NT2/D1 (cell line): ENCODE measurements at regions not wholly inside any gene's neighbourhood (a gene's known extent, or its start where the extent isn't known, plus 50 kb on each side); places are given as distances from the start of the nearest gene placed in this dataset.

ENCODE experiments used
- DNase-seq: peaks from one replicate; pipeline ENCODE4 v3.0.0-alpha.2; 2011; ENCODE audit warnings: low read depth, low spot score
- H3K27me3 ChIP-seq: 2 replicates; pipeline ENCODE4 v1.6.0; 2011; ENCODE audit warnings: mild to moderate bottlenecking; ENCODE audit not compliant: insufficient read length, insufficient read depth
- H3K36me3 ChIP-seq: 2 replicates; pipeline ENCODE4 v1.6.1; 2011; ENCODE audit warnings: mild to moderate bottlenecking, low read length, mixed read lengths; ENCODE audit not compliant: insufficient read depth, insufficient read length
- H3K4me1 ChIP-seq: 2 replicates; pipeline ENCODE4 v1.5.1; 2011; ENCODE audit not compliant: insufficient read depth, insufficient read length
- H3K4me3 ChIP-seq: 2 replicates; pipeline ENCODE4 v1.5.1; 2011; ENCODE audit warnings: low read depth; ENCODE audit not compliant: insufficient read length
- H3K9ac ChIP-seq: 2 replicates; pipeline ENCODE4 v1.6.0; 2011; ENCODE audit warnings: low read depth; ENCODE audit not compliant: insufficient read length
- H3K9me3 ChIP-seq: 2 replicates; pipeline ENCODE4 v1.5.1; 2011; ENCODE audit warnings: mild to moderate bottlenecking, low read length; ENCODE audit not compliant: insufficient read depth
- SUZ12 ChIP-seq: IDR thresholded peaks from 2 replicates; pipeline ENCODE4 v1.6.1; 2011; ENCODE audit not compliant: insufficient read length, insufficient read depth; ENCODE audit errors: extremely low read depth
- YY1 ChIP-seq: IDR thresholded peaks from 2 replicates; pipeline ENCODE4 v1.6.1; 2011; ENCODE audit not compliant: insufficient read length, insufficient read depth
- ZNF274 ChIP-seq: IDR thresholded peaks from 2 replicates; pipeline ENCODE4 v1.6.1; 2011; ENCODE audit warnings: mild to moderate bottlenecking, low read depth, low read length

DNA sequence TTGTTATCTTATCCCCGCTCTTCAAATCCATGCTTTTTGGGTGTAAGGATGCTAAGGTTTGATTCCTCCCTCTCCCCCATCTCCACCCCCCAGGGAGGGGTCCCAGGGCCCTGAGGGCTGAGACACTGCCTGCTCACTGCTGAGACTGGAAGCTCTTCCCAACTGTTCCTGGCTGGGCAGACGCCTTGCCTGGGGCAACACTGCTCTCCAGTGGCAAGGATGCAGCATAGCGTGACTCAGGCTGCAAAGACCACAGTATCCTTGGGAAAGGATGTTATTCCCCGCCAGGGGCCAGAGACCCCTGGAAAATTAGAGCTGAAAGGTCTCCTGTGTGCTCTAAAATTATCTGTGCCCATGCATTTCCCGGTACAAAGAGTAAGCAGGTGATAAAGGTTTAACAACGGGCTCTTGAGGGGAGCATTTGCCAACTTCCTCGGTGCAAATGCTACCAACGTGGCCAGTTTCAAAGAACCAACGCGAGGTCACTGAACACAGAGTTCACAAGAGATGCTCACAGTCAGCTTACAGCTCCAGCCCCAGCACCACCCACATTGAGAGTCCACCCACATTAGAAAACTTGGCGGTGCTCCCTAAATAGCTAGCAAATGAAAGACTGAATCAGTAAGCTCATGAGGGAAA, 271.9 kb downstream of the NSG2 start:
- Histone ChIP-seq H3K4me3 (no peak overlapping the region), H3K9ac (no peak overlapping the region), H3K36me3 (no peaks in the 10 kb centered on the region), H3K4me1 (peaks cover 4% of the 10 kb centered on the region), H3K9me3 (no peaks in the 10 kb centered on the region), H3K27me3 (peaks cover 26% of the 10 kb centered on the region)
- TF ChIP-seq ZNF274 (no peak), YY1 (no peak), SUZ12 (no peak)
- DNase-seq: peak; percentile 54

DNA sequence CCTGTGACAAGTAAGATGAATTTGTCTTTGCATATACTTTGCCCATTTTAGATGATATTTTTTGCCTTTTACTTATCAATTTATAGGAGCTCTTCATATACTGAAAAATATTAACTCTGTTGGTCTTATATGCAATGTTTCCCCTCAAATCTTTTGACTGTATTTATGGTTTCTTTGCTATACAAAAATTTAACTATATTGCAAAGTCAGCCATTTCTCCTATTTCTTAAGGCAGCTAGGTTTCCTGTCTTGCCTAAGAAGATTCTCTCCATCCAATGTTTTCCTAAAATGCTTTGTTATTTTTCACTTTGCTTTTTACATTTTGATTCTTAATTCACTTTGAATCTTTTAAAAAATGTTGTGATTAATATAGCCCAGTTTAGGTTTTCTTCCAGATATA, 273.1 kb downstream of the NSG2 start:
- Histone ChIP-seq H3K9me3 (no peaks in the 10 kb centered on the region), H3K4me1 (peaks cover 3% of the 10 kb centered on the region), H3K9ac (no peak overlapping the region), H3K4me3 (no peak overlapping the region), H3K27me3 (peaks cover 15% of the 10 kb centered on the region), H3K36me3 (no peaks in the 10 kb centered on the region)
- no peak for TF ChIP-seq SUZ12
- TF ChIP-seq ZNF274: no peak
- TF ChIP-seq YY1: no peak
- no peak for DNase-seq

GRCh38 chr5:174319551-174319950, 274.0 kb downstream of the NSG2 start:
- Histone ChIP-seq H3K9me3 (no peaks in the 10 kb centered on the region), H3K4me1 (no peaks in the 10 kb centered on the region), H3K9ac (no peak overlapping the region), H3K4me3 (no peak overlapping the region), H3K27me3 (peaks cover 12% of the 10 kb centered on the region), H3K36me3 (no peaks in the 10 kb centered on the region)
- TF ChIP-seq YY1 (no peak), SUZ12 (no peak), ZNF274 (no peak)
- DNase-seq: no peak

GRCh38 chr5:174320051-174320450, 274.5 kb downstream of the NSG2 start:
- no peak overlapping the region for H3K9ac ChIP-seq
- no peaks in the 10 kb centered on the region for H3K9me3 ChIP-seq
- TF ChIP-seq SUZ12 (no peak), YY1 (no peak), ZNF274 (no peak)
- DNase-seq: no peak
- no peaks in the 10 kb centered on the region for H3K4me1 ChIP-seq
- no peaks in the 10 kb centered on the region for H3K36me3 ChIP-seq
- no peak overlapping the region for H3K4me3 ChIP-seq
- peaks cover 12% of the 10 kb centered on the region for H3K27me3 ChIP-seq

DNA sequence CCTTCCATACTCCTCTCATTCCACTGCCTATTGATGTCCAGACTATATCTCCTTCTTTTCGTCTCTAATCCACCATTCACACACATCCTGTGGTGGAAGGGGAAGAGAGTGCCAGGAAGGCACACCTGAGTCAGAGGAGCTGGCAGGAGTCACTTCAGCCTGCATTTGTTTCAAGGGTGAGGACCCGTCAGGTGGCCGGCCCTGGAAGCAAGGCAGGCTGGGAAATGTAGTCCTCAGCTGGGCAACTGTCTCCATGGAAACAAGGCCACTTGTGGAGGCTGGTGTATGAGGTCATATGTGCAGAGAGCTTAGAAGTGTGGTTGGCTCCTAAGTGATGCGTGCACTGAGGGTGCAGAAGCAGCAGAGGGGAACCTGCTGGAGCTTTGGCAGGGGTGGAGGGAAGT, 278.4 kb downstream of the NSG2 start:
- TF ChIP-seq ZNF274: no peak
- TF ChIP-seq YY1: no peak
- no peak for TF ChIP-seq SUZ12
- no peak overlapping the region for H3K9ac ChIP-seq
- peak; percentile 43 for DNase-seq
- H3K36me3 ChIP-seq: no peaks in the 10 kb centered on the region
- peaks cover 1% of the 10 kb centered on the region for H3K4me1 ChIP-seq
- no peaks in the 10 kb centered on the region for H3K9me3 ChIP-seq
- H3K4me3 ChIP-seq: no peak overlapping the region
- peaks cover 10% of the 10 kb centered on the region for H3K27me3 ChIP-seq

- no peaks in the 10 kb centered on the region for H3K36me3 ChIP-seq
- no peak for DNase-seq
- H3K4me1 ChIP-seq: peaks cover 3% of the 10 kb centered on the region
- peaks cover 7% of the 10 kb centered on the region for H3K27me3 ChIP-seq
- H3K9me3 ChIP-seq: no peaks in the 10 kb centered on the region
- TF ChIP-seq ZNF274 (no peak), SUZ12 (no peak), YY1 (no peak)
- no peak overlapping the region for H3K9ac ChIP-seq
- no peak overlapping the region for H3K4me3 ChIP-seq
Observed at GRCh38 chr5:174324680-174325079, 279.2 kb downstream of the NSG2 start.

DNA sequence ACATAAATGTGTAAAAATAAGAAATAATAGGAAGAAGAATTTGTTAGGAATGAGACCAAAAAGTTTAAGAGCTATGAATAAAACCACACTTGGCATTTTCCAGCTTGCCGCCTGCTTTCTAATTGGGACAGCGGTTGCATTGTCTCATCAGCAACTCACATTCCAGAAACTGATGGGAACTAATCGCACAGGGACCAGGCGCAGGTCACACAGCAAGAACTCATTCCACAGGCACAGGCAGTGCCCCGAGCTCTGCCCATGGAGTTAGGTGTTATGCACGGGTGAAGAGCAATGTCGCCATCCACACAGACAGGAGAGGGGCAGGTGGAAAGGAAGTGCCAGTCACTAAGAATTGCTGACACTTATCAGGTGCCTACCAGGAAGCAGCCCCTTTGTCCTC, 279.9 kb downstream of the NSG2 start:
- Histone ChIP-seq H3K9ac (no peak overlapping the region), H3K4me3 (no peak overlapping the region), H3K36me3 (no peaks in the 10 kb centered on the region), H3K27me3 (peaks cover 5% of the 10 kb centered on the region), H3K4me1 (peaks cover 3% of the 10 kb centered on the region), H3K9me3 (no peaks in the 10 kb centered on the region)
- no peak for TF ChIP-seq YY1
- no peak for TF ChIP-seq SUZ12
- TF ChIP-seq ZNF274: no peak
- no peak for DNase-seq
